PFSK-1 (cell line): ENCODE measurements at regions not wholly inside any gene's neighbourhood (a gene's known extent, or its start where the extent isn't known, plus 50 kb on each side); places are given as distances from the start of the nearest gene placed in this dataset.

Experiments used
- POLR2AphosphoS5 ChIP-seq: IDR thresholded peaks from 2 replicates; pipeline ENCODE4 v1.6.1; 2012; ENCODE audit warnings: low read depth, mild to moderate bottlenecking, control low read depth, low read length, moderate library complexity
- SIN3A ChIP-seq: IDR thresholded peaks from 2 replicates; pipeline ENCODE4 v1.6.1; 2012; ENCODE audit warnings: mild to moderate bottlenecking, low read length, moderate library complexity, borderline replicate concordance; ENCODE audit not compliant: insufficient read depth
- TF ChIP-seq, protein P1 (sequence below), 2 experiments: IDR thresholded peaks; 2 replicates each; pipeline versions ENCODE4 v1.6.1 to v1.8.0; 2011 to 2012; ENCODE audit warnings: low read depth in 2 of 2, low read length in 2 of 2, control low read depth in 1 of 2, inconsistent platforms in 1 of 2, mild to moderate bottlenecking in 1 of 2, moderate library complexity in 1 of 2; ENCODE audit not compliant: insufficient read depth in 1 of 2

DNA sequence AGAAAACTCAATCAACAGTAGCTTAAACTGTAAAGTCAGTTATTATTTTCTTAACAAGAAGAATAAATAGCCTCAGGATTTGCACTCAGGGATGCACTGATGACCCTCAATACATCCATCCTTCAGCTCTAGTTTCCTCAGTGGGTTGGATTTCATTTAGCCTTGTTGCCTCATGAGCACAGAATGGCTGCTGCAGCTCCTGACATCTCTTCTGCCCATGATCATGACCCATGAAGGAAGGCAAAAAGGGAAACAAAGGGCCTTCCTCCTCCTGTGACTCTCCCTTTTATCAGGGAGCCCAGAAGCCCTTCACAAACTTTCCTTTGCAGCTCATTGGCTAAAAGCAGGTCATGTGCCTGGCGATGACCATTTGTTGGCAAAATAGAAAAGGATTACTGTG lies 51.2 kb upstream of the KCNG1 start:
- TF ChIP-seq POLR2AphosphoS5: no peak
- TF ChIP-seq, protein P1, sequence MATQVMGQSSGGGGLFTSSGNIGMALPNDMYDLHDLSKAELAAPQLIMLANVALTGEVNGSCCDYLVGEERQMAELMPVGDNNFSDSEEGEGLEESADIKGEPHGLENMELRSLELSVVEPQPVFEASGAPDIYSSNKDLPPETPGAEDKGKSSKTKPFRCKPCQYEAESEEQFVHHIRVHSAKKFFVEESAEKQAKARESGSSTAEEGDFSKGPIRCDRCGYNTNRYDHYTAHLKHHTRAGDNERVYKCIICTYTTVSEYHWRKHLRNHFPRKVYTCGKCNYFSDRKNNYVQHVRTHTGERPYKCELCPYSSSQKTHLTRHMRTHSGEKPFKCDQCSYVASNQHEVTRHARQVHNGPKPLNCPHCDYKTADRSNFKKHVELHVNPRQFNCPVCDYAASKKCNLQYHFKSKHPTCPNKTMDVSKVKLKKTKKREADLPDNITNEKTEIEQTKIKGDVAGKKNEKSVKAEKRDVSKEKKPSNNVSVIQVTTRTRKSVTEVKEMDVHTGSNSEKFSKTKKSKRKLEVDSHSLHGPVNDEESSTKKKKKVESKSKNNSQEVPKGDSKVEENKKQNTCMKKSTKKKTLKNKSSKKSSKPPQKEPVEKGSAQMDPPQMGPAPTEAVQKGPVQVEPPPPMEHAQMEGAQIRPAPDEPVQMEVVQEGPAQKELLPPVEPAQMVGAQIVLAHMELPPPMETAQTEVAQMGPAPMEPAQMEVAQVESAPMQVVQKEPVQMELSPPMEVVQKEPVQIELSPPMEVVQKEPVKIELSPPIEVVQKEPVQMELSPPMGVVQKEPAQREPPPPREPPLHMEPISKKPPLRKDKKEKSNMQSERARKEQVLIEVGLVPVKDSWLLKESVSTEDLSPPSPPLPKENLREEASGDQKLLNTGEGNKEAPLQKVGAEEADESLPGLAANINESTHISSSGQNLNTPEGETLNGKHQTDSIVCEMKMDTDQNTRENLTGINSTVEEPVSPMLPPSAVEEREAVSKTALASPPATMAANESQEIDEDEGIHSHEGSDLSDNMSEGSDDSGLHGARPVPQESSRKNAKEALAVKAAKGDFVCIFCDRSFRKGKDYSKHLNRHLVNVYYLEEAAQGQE (IDR thresholded peaks at IDR 0.05; ENCODE audit: insufficient read depth in 1 of 2, low read depth in 2 of 2, low read length in 2 of 2): no peak
- no peak for TF ChIP-seq SIN3A
